ENCODE measurements at regions not wholly inside any gene's neighbourhood (a gene's known extent, or its start where the extent isn't known, plus 50 kb on each side); places are given as distances from the start of the nearest gene placed in this dataset.
A peak's percentile ranks its signal among the peaks of the same experiment; 100 is the strongest.

GRCh38 chr10:120748519-120748918, 102.6 kb upstream of the WDR11 start:
- Histone ChIP-seq H3K4me1 (ENCODE audit: control insufficient read depth in 1 of 2, insufficient read depth in 2 of 2, low read length in 2 of 2) (peaks cover 30 to 37% of the 10 kb centered on the region in 2 donors), H4K20me1 (ENCODE audit: insufficient read depth, low read length) (no peaks in the 10 kb centered on the region), H3K27me3 (ENCODE audit: control insufficient read depth in 2 of 2, insufficient read depth in 2 of 2, low read length in 2 of 2) (no peaks in the 10 kb centered on the region), H3K4me3 (replicated peaks in 1 of 3; ENCODE audit: low read depth in 2 of 3, low read length in 3 of 3) (no peak overlapping the region), H3K79me2 (ENCODE audit: insufficient read depth, low read length) (no peaks in the 10 kb centered on the region), H3K36me3 (replicated peaks in 1 of 2; ENCODE audit: control insufficient read depth in 1 of 2, insufficient read depth in 2 of 2, low read length in 2 of 2) (no peaks in the 10 kb centered on the region), H2AFZ (ENCODE audit: insufficient read depth, low read depth, low read length, poor library complexity, severe bottlenecking) (no peak overlapping the region), H3K27ac (ENCODE audit: low read depth in 1 of 2, low read length in 2 of 2) (no peak overlapping the region), H3K9ac (ENCODE audit: insufficient read depth, low read length, poor library complexity, severe bottlenecking) (no peak overlapping the region), H3K4me2 (replicated peaks; ENCODE audit: extremely low read depth, low read length, poor library complexity, severe bottlenecking) (no peak overlapping the region), H3K9me3 (replicated peaks in 1 of 2; ENCODE audit: control insufficient read depth in 1 of 2, insufficient read depth in 1 of 2, low read length in 2 of 2) (no peaks in the 10 kb centered on the region)
- peaks cover 0 to 5% (median 2%) of the 10 kb centered on the region in 7 donors for H3K9me3 Mint-ChIP-seq
- peaks cover 0 to 3% of the 10 kb centered on the region in 2 donors for H3K36me3 Mint-ChIP-seq
- no peak overlapping the region for H3K4me3 Mint-ChIP-seq
- DNase-seq, result no peak
- intact Hi-C loops (cut with micrococcal nuclease), result no loop called here
- H3K27ac Mint-ChIP-seq, result peak overlapping the region in 2 of 7 donors; percentile 18 to 66
- WGBS (ENCODE audit: insufficient coverage), result no CpG with 5 or more reads among the region's 2 CpGs
- H3K27me3 Mint-ChIP-seq (ENCODE audit: low read depth in 3 of 3), result no peaks in the 10 kb centered on the region
- TF ChIP-seq, protein P1, sequence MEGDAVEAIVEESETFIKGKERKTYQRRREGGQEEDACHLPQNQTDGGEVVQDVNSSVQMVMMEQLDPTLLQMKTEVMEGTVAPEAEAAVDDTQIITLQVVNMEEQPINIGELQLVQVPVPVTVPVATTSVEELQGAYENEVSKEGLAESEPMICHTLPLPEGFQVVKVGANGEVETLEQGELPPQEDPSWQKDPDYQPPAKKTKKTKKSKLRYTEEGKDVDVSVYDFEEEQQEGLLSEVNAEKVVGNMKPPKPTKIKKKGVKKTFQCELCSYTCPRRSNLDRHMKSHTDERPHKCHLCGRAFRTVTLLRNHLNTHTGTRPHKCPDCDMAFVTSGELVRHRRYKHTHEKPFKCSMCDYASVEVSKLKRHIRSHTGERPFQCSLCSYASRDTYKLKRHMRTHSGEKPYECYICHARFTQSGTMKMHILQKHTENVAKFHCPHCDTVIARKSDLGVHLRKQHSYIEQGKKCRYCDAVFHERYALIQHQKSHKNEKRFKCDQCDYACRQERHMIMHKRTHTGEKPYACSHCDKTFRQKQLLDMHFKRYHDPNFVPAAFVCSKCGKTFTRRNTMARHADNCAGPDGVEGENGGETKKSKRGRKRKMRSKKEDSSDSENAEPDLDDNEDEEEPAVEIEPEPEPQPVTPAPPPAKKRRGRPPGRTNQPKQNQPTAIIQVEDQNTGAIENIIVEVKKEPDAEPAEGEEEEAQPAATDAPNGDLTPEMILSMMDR (IDR thresholded peaks at IDR 0.05), result no peak
- H3K4me1 Mint-ChIP-seq, result peaks cover 35% of the 10 kb centered on the region

- WGBS (ENCODE audit: insufficient coverage), result 43% methylated on average over 1 of the region's 2 CpGs
- Mint-ChIP-seq H3K36me3 (peaks cover 0 to 3% of the 10 kb centered on the region in 2 donors), H3K9me3 (peaks cover 0 to 3% (median 2%) of the 10 kb centered on the region in 7 donors)
These were observed 102.1 kb upstream of the WDR11 start for GRCh38 chr10:120749072-120749471.

More at GRCh38 chr10:120749072-120749471, 102.1 kb upstream of the WDR11 start:
- Histone ChIP-seq H3K4me3 (replicated peaks in 1 of 3; ENCODE audit: low read depth in 2 of 3, low read length in 3 of 3) (no peak overlapping the region), H3K4me2 (replicated peaks; ENCODE audit: extremely low read depth, low read length, poor library complexity, severe bottlenecking) (no peak overlapping the region), H3K9me3 (replicated peaks in 1 of 2; ENCODE audit: control insufficient read depth in 1 of 2, insufficient read depth in 1 of 2, low read length in 2 of 2) (no peaks in the 10 kb centered on the region), H3K9ac (ENCODE audit: insufficient read depth, low read length, poor library complexity, severe bottlenecking) (no peak overlapping the region), H3K79me2 (ENCODE audit: insufficient read depth, low read length) (no peaks in the 10 kb centered on the region), H3K27ac (ENCODE audit: low read depth in 1 of 2, low read length in 2 of 2) (peak overlapping the region in 1 of 2 donors; percentile 85), H2AFZ (ENCODE audit: insufficient read depth, low read depth, low read length, poor library complexity, severe bottlenecking) (no peak overlapping the region), H3K36me3 (replicated peaks in 1 of 2; ENCODE audit: control insufficient read depth in 1 of 2, insufficient read depth in 2 of 2, low read length in 2 of 2) (no peaks in the 10 kb centered on the region), H3K4me1 (ENCODE audit: control insufficient read depth in 1 of 2, insufficient read depth in 2 of 2, low read length in 2 of 2) (peaks cover 30 to 37% of the 10 kb centered on the region in 2 donors), H4K20me1 (ENCODE audit: insufficient read depth, low read length) (no peaks in the 10 kb centered on the region), H3K27me3 (ENCODE audit: control insufficient read depth in 2 of 2, insufficient read depth in 2 of 2, low read length in 2 of 2) (no peaks in the 10 kb centered on the region)
- Mint-ChIP-seq H3K27ac (peak overlapping the region in 6 of 7 donors; percentile 82 to 97 (median 94)), H3K4me1 (peaks cover 35% of the 10 kb centered on the region), H3K27me3 (ENCODE audit: low read depth in 3 of 3) (no peaks in the 10 kb centered on the region), H3K4me3 (no peak overlapping the region)
- DNase-seq, result no peak
- intact Hi-C loops (cut with micrococcal nuclease), result no loop called here
- TF ChIP-seq, protein P1 (IDR thresholded peaks at IDR 0.05), result no peak

Measured in CD14-positive monocyte (primary cell).